Lower leg skin (tissue), 4 donors: ENCODE measurements at regions not wholly inside any gene's neighbourhood (a gene's known extent, or its start where the extent isn't known, plus 50 kb on each side); places are given as distances from the start of the nearest gene placed in this dataset.

Experiments
- DNase-seq, 2 donors: peaks; one replicate each; pipeline ENCODE4 v3.0.0-alpha.2; 2019; ENCODE audit warnings: low spot score in 2 of 2
- H3K4me3 ChIP-seq: fragments of 200-600 bp; sonication (generic); 2 replicates; pipeline ENCODE4 v1.5.1; 2017; ENCODE audit warnings: mild to moderate bottlenecking, low read depth; ENCODE audit not compliant: poor library complexity, severe bottlenecking
- CTCF ChIP-seq, 3 donors: fragments of 450-650 bp; IDR thresholded peaks; one replicate each; pipeline ENCODE4 v1.5.1; 2016; ENCODE audit warnings: antibody characterized with exemption in 3 of 3, mild to moderate bottlenecking in 3 of 3, moderate library complexity in 2 of 3
- POLR2A ChIP-seq, 2 donors: fragments of 450-650 bp; IDR thresholded peaks; one replicate each; pipeline ENCODE4 v1.6.1; 2016 to 2017; ENCODE audit warnings: antibody characterized with exemption in 2 of 2, mild to moderate bottlenecking in 1 of 2, moderate library complexity in 1 of 2
- WGBS, 2 donors: methylation state at CpG; one replicate each; pipeline ENCODE4 v1.1.5; 2018; 5-methylcytosine and 5-hydroxymethylcytosine counted together
- intact Hi-C: fragments of 100-400 bp; cut with DNase I; formaldehyde crosslinking; loops from one replicate; pipeline ENCODE4 v1.15.0; 2023; ENCODE audit warnings: low total_unique reads

- 55 to 60% methylated on average over 3 of the region's 3 CpGs for WGBS, 2 donors
- no peak overlapping the region for H3K4me3 ChIP-seq
- no peak for TF ChIP-seq CTCF (IDR thresholded peaks at IDR 0.05)
- no peak for TF ChIP-seq POLR2A (IDR thresholded peaks at IDR 0.05)
- intact Hi-C loops = no loop called here
- no peak for DNase-seq
Observed at GRCh38 chr5:171649075-171649401, 136.6 kb upstream of the SMIM23 start.

- intact Hi-C loops = no loop called here
- TF ChIP-seq POLR2A (IDR thresholded peaks at IDR 0.05) (no peak), CTCF (IDR thresholded peaks at IDR 0.05) (no peak)
- 39% methylated on average over 8 of the region's 8 CpGs for WGBS, 2 donors
- no peak overlapping the region for H3K4me3 ChIP-seq
- no peak for DNase-seq
Observed at GRCh38 chr5:171650597-171650996, 135.0 kb upstream of the SMIM23 start.

- intact Hi-C loops = no loop called here
- 46 to 50% methylated on average over 3 of the region's 3 CpGs for WGBS, 2 donors
Observed at GRCh38 chr5:171651102-171651501, 134.5 kb upstream of the SMIM23 start.

GRCh38 chr5:171654881-171655280 is 130.7 kb upstream of the SMIM23 start:
- H3K4me3 ChIP-seq = no peak overlapping the region
- TF ChIP-seq CTCF (IDR thresholded peaks at IDR 0.05) = no peak
- TF ChIP-seq POLR2A (IDR thresholded peaks at IDR 0.05) = no peak
- WGBS, 2 donors = 75 to 91% methylated on average over 4 of the region's 4 CpGs
- intact Hi-C loops = no loop called here
- no peak for DNase-seq

More at GRCh38 chr5:171651102-171651501, 134.5 kb upstream of the SMIM23 start:
- H3K4me3 ChIP-seq = no peak overlapping the region
- no peak for TF ChIP-seq POLR2A (IDR thresholded peaks at IDR 0.05)
- no peak for TF ChIP-seq CTCF (IDR thresholded peaks at IDR 0.05)
- DNase-seq = no peak

- intact Hi-C loops = no loop called here
- 73 to 84% methylated on average over 2 of the region's 2 CpGs for WGBS, 2 donors
Observed at GRCh38 chr5:171657473-171657872, 128.1 kb upstream of the SMIM23 start.

More at GRCh38 chr5:171657473-171657872, 128.1 kb upstream of the SMIM23 start:
- no peak for TF ChIP-seq POLR2A (IDR thresholded peaks at IDR 0.05)
- TF ChIP-seq CTCF (IDR thresholded peaks at IDR 0.05) = no peak
- no peak overlapping the region for H3K4me3 ChIP-seq
- DNase-seq = no peak
